ENCODE measurements at regions not wholly inside any gene's neighbourhood (a gene's known extent, or its start where the extent isn't known, plus 50 kb on each side); places are given as distances from the start of the nearest gene placed in this dataset.

DNA sequence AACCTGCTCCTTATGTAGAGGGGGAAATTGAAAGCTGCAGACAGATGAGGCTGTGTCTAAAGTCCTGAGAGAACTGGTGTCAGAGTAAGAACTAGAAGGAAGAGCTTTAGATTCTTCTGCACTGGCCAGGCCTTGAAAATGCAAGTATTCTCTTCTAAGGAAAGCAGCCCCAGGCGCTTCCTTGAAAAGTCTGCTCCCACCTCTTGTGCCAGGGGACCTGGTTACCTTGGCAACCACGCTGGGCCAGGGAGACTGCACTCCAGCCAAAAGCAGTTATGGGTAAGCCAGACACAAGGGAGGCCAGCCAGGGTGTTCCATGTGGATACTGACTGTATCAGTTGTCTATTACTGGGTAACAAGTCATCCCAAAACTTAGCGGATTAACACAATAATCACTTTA is 228.6 kb upstream of the SDK2 start:
- no peak overlapping the region for H3K4me3 ChIP-seq
- no peaks in the 10 kb centered on the region for H3K36me3 ChIP-seq
- H3K27ac ChIP-seq, result no peak overlapping the region
- H3K9me3 ChIP-seq, result no peaks in the 10 kb centered on the region
- WGBS, 2 donors (ENCODE audit: low coverage in 1 of 2), result 71% methylated on average over 3 of the region's 3 CpGs; no CpG with 5 or more reads in 1 of the 2 donors
- TF ChIP-seq POLR2A (IDR thresholded peaks at IDR 0.05) (no peak), EP300 (IDR thresholded peaks at IDR 0.05; ENCODE audit: low read depth) (no peak), POLR2AphosphoS5 (IDR thresholded peaks at IDR 0.05) (no peak)
- TF ChIP-seq, protein P1, sequence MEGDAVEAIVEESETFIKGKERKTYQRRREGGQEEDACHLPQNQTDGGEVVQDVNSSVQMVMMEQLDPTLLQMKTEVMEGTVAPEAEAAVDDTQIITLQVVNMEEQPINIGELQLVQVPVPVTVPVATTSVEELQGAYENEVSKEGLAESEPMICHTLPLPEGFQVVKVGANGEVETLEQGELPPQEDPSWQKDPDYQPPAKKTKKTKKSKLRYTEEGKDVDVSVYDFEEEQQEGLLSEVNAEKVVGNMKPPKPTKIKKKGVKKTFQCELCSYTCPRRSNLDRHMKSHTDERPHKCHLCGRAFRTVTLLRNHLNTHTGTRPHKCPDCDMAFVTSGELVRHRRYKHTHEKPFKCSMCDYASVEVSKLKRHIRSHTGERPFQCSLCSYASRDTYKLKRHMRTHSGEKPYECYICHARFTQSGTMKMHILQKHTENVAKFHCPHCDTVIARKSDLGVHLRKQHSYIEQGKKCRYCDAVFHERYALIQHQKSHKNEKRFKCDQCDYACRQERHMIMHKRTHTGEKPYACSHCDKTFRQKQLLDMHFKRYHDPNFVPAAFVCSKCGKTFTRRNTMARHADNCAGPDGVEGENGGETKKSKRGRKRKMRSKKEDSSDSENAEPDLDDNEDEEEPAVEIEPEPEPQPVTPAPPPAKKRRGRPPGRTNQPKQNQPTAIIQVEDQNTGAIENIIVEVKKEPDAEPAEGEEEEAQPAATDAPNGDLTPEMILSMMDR (IDR thresholded peaks at IDR 0.05), result no peak
- H3K4me1 ChIP-seq, result no peaks in the 10 kb centered on the region
- H3K27me3 ChIP-seq, result peaks cover 3% of the 10 kb centered on the region
- DNase-seq, result no peak
- intact Hi-C loops (cut with DNase I; ENCODE audit: low total_unique reads) (no loop called here), in situ Hi-C loops (cut with MboI; ENCODE audit: low pct_ligation_motif_present in 1 of 4, low pct_unique_long_range_greater_than_20kb in 1 of 4, low sequenced_read_pairs in 3 of 4) (no loop called here)

DNA sequence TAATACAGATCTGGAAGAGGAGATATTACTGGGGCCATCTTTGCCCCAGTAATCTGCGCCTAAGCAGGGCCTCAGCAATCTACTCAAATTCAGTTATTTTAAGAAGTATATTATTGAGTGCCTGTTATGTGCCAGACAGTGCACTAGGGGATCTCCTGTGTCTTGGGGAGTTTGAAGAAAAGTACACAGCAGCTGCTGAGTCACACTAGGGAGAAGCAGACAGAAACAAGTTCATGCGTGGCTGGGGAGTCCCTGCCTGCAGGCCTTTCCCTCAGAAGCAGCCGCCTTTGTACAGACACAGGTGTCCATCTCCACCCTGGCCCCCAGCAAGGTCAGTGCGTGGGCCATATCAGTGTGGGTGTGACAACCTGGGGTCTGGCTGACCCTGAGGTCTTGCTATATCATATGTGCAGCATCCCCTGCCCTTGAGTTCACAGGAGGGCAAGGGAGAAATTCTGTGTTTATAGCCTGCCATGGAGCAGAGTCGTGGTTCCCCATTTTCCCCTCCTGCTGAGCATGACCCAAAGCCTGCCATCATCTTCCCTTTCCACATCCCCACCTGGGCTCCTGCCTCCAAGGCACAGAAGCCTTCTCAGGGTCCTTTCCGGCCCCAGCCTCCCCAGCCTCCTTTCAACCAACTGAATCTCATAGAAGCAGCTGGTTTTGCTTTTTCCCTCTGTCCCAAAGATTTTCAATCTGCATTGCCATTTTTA is 229.9 kb upstream of the SDK2 start:
- TF ChIP-seq EP300 (IDR thresholded peaks at IDR 0.05; ENCODE audit: low read depth) (no peak), POLR2AphosphoS5 (IDR thresholded peaks at IDR 0.05) (no peak), POLR2A (IDR thresholded peaks at IDR 0.05) (no peak)
- TF ChIP-seq, protein P1 (IDR thresholded peaks at IDR 0.05), result no peak
- no peak overlapping the region for H3K4me3 ChIP-seq
- intact Hi-C loops (cut with DNase I; ENCODE audit: low total_unique reads) (no loop called here), in situ Hi-C loops (cut with MboI; ENCODE audit: low pct_ligation_motif_present in 1 of 4, low pct_unique_long_range_greater_than_20kb in 1 of 4, low sequenced_read_pairs in 3 of 4) (no loop called here)
- peaks cover 3% of the 10 kb centered on the region for H3K27me3 ChIP-seq
- no peak overlapping the region for H3K27ac ChIP-seq
- DNase-seq, result no peak
- 79% methylated on average over 2 to 6 of the region's 6 CpGs for WGBS, 2 donors (ENCODE audit: low coverage in 1 of 2)
- H3K4me1 ChIP-seq, result no peaks in the 10 kb centered on the region
- no peaks in the 10 kb centered on the region for H3K9me3 ChIP-seq
- no peaks in the 10 kb centered on the region for H3K36me3 ChIP-seq

DNA sequence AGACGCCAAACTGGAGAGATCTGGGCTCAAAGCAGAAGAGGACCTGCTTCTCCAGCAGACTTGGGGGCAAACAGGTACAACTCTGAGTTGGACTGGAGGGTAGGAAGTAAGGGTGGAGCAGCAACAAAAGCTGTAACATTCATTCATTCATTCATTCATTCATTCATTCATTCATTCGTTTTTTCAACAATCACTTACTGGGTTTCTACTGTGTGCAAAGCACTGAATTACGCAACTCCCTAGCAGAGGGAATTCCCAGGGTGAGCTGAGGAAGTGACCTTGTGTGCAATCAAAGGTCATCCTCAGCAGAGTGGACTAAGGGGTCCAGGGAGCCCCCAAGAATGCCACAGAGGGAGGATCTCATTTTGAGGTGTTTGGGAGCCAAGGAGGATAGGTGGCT is 231.1 kb upstream of the SDK2 start:
- no peak overlapping the region for H3K27ac ChIP-seq
- no peak for DNase-seq
- no peaks in the 10 kb centered on the region for H3K27me3 ChIP-seq
- in situ Hi-C loops (cut with MboI; ENCODE audit: low pct_ligation_motif_present in 1 of 4, low pct_unique_long_range_greater_than_20kb in 1 of 4, low sequenced_read_pairs in 3 of 4) (no loop called here), intact Hi-C loops (cut with DNase I; ENCODE audit: low total_unique reads) (no loop called here)
- no peaks in the 10 kb centered on the region for H3K4me1 ChIP-seq
- H3K9me3 ChIP-seq, result no peaks in the 10 kb centered on the region
- WGBS, 2 donors (ENCODE audit: low coverage in 1 of 2), result 46% methylated on average over 3 of the region's 3 CpGs; no CpG with 5 or more reads in 1 of the 2 donors
- no peak overlapping the region for H3K4me3 ChIP-seq
- no peaks in the 10 kb centered on the region for H3K36me3 ChIP-seq
- TF ChIP-seq, protein P1 (IDR thresholded peaks at IDR 0.05), result no peak
- TF ChIP-seq POLR2A (IDR thresholded peaks at IDR 0.05) (no peak), POLR2AphosphoS5 (IDR thresholded peaks at IDR 0.05) (no peak), EP300 (IDR thresholded peaks at IDR 0.05; ENCODE audit: low read depth) (no peak)

GRCh38 chr17:73877962-73878361 is 233.7 kb upstream of the SDK2 start:
- H3K4me3 ChIP-seq, result no peak overlapping the region

More at GRCh38 chr17:73877962-73878361, 233.7 kb upstream of the SDK2 start:
- no peak for DNase-seq
- WGBS, 2 donors (ENCODE audit: low coverage in 1 of 2), result 75% methylated on average over 9 of the region's 9 CpGs; no CpG with 5 or more reads in 1 of the 2 donors
- no peak overlapping the region for H3K27ac ChIP-seq
- no peaks in the 10 kb centered on the region for H3K36me3 ChIP-seq
- in situ Hi-C loops (cut with MboI; ENCODE audit: low pct_ligation_motif_present in 1 of 4, low pct_unique_long_range_greater_than_20kb in 1 of 4, low sequenced_read_pairs in 3 of 4), result no loop called here
- intact Hi-C loops (cut with DNase I; ENCODE audit: low total_unique reads), result no loop called here
- H3K9me3 ChIP-seq, result no peaks in the 10 kb centered on the region
- no peak for TF ChIP-seq POLR2AphosphoS5 (IDR thresholded peaks at IDR 0.05)
- TF ChIP-seq POLR2A (IDR thresholded peaks at IDR 0.05), result no peak
- TF ChIP-seq, protein P1 (IDR thresholded peaks at IDR 0.05), result no peak
- no peak for TF ChIP-seq EP300 (IDR thresholded peaks at IDR 0.05; ENCODE audit: low read depth)
- H3K27me3 ChIP-seq, result peaks cover 7% of the 10 kb centered on the region
- H3K4me1 ChIP-seq, result no peaks in the 10 kb centered on the region

Data from transverse colon (tissue), 4 donors.